WTC11 (cell line): ENCODE measurements at regions not wholly inside any gene's neighbourhood (a gene's known extent, or its start where the extent isn't known, plus 50 kb on each side); places are given as distances from the start of the nearest gene placed in this dataset.

Experiments used
- ATAC-seq: fragments of 200-7000 bp; cut with Tn5 transposase; 2 replicates; pipeline ENCODE4 v1.10.0; 2021; ENCODE audit warnings: mild to moderate bottlenecking, moderate library complexity
- CTCF ChIA-PET: fragments of 300-600 bp; sonication (Branson Sonifier 250); formaldehyde crosslinking; loops from one replicate; lab custom pipeline; 2021; ENCODE audit warnings: antibody characterized with exemption; lab: Charles Lee
- POLR2A ChIA-PET: fragments of 350-600 bp; sonication (Branson Sonifier 250); formaldehyde crosslinking; loops from one replicate; lab custom pipeline; 2021; ENCODE audit warnings: antibody characterized with exemption; lab: Charles Lee
- DNase-seq: peaks from one replicate; pipeline ENCODE4 v3.0.0; 2021; ENCODE audit warnings: low spot score
- H3K27ac Mint-ChIP-seq: 2 replicates; pipeline ENCODE4 v1.8.0; 2021; ENCODE audit warnings: mixed read lengths
- H3K27me3 Mint-ChIP-seq: 2 replicates; pipeline ENCODE4 v1.8.0; 2021; ENCODE audit warnings: low read depth, mild to moderate bottlenecking, moderate library complexity, mixed read lengths
- H3K36me3 Mint-ChIP-seq: 2 replicates; pipeline ENCODE4 v1.8.0; 2021; ENCODE audit warnings: mixed read lengths
- H3K4me1 Mint-ChIP-seq: 2 replicates; pipeline ENCODE4 v1.8.0; 2022; ENCODE audit warnings: mixed read lengths
- H3K4me3 Mint-ChIP-seq: 2 replicates; pipeline ENCODE4 v1.8.0; 2021; ENCODE audit warnings: mild to moderate bottlenecking, moderate library complexity, mixed read lengths
- H3K9me3 Mint-ChIP-seq: 2 replicates; pipeline ENCODE4 v1.8.0; 2021; ENCODE audit warnings: mixed read lengths
- ATF1 ChIP-seq: sonication (generic); formaldehyde crosslinking; IDR thresholded peaks from 2 replicates; pipeline ENCODE4 v1.8.1; 2023; ENCODE audit warnings: mild to moderate bottlenecking, moderate library complexity, missing genetic modification reagents
- ATF2 ChIP-seq: sonication (generic); formaldehyde crosslinking; IDR thresholded peaks from 2 replicates; pipeline ENCODE4 v1.8.1; 2022; ENCODE audit warnings: low read depth, missing genetic modification reagents, borderline replicate concordance
- ATF6 ChIP-seq: sonication (generic); formaldehyde crosslinking; IDR thresholded peaks from 2 replicates; pipeline ENCODE4 v1.8.1; 2023; ENCODE audit warnings: mild to moderate bottlenecking, missing genetic modification reagents
- CREB1 ChIP-seq: sonication (generic); formaldehyde crosslinking; IDR thresholded peaks from 2 replicates; pipeline ENCODE4 v1.8.0; 2023; ENCODE audit warnings: mild to moderate bottlenecking, missing genetic modification reagents
- ELF4 ChIP-seq: sonication (generic); formaldehyde crosslinking; IDR thresholded peaks from 2 replicates; pipeline ENCODE4 v1.8.1; 2022; ENCODE audit warnings: low read depth, mild to moderate bottlenecking, moderate library complexity, missing genetic modification reagents
- FOXP1 ChIP-seq: sonication (generic); formaldehyde crosslinking; IDR thresholded peaks from 2 replicates; pipeline ENCODE4 v1.8.0; 2022; ENCODE audit warnings: missing genetic modification reagents, mild to moderate bottlenecking, moderate library complexity, borderline replicate concordance
- FOXP4 ChIP-seq: sonication (generic); formaldehyde crosslinking; IDR thresholded peaks from 2 replicates; pipeline ENCODE4 v1.8.0; 2022; ENCODE audit warnings: mild to moderate bottlenecking, missing genetic modification reagents
- GRHL2 ChIP-seq: fragments of 250-450 bp; sonication (Bioruptor Pico); IDR thresholded peaks from 2 replicates; pipeline ENCODE4 v1.8.0; 2022; ENCODE audit warnings: mild to moderate bottlenecking, moderate library complexity; ENCODE audit not compliant: insufficient replicate concordance, severe bottlenecking
- JUN ChIP-seq: sonication (generic); formaldehyde crosslinking; IDR thresholded peaks from 2 replicates; pipeline ENCODE4 v1.8.0; 2023; ENCODE audit warnings: mild to moderate bottlenecking, missing genetic modification reagents
- MYBL2 ChIP-seq: sonication (generic); formaldehyde crosslinking; IDR thresholded peaks from 2 replicates; pipeline ENCODE4 v1.8.1; 2023; ENCODE audit warnings: mild to moderate bottlenecking, moderate library complexity, missing genetic modification reagents
- NR3C1 ChIP-seq: sonication (generic); formaldehyde crosslinking; conservative IDR thresholded peaks from 2 replicates; pipeline ENCODE4 v1.8.1; 2023; ENCODE audit warnings: low read depth, mild to moderate bottlenecking, missing genetic modification reagents
- SOX15 ChIP-seq: fragments of 250-450 bp; sonication (Bioruptor Pico); IDR thresholded peaks from 2 replicates; pipeline ENCODE4 v1.9.0; 2021; ENCODE audit warnings: mild to moderate bottlenecking
- TCF7 ChIP-seq: sonication (generic); formaldehyde crosslinking; IDR thresholded peaks from 2 replicates; pipeline ENCODE4 v1.8.0; 2022; ENCODE audit warnings: mild to moderate bottlenecking, low read depth, missing genetic modification reagents, moderate library complexity
- TEAD1 ChIP-seq: sonication (generic); formaldehyde crosslinking; IDR thresholded peaks from 2 replicates; pipeline ENCODE4 v1.8.0; 2022; ENCODE audit warnings: mild to moderate bottlenecking, missing genetic modification reagents
- TEAD4 ChIP-seq: sonication (generic); formaldehyde crosslinking; IDR thresholded peaks from 2 replicates; pipeline ENCODE4 v1.8.0; 2022; ENCODE audit warnings: mild to moderate bottlenecking, missing genetic modification reagents
- TP53 ChIP-seq: sonication (generic); formaldehyde crosslinking; IDR thresholded peaks from 2 replicates; pipeline ENCODE4 v1.8.1; 2023; ENCODE audit warnings: mild to moderate bottlenecking, missing genetic modification reagents
- ZBTB43 ChIP-seq: sonication (generic); formaldehyde crosslinking; IDR thresholded peaks from 2 replicates; pipeline ENCODE4 v1.8.1; 2023; ENCODE audit warnings: mild to moderate bottlenecking, missing genetic modification reagents
- ZNF281 ChIP-seq: sonication (generic); formaldehyde crosslinking; IDR thresholded peaks from 2 replicates; pipeline ENCODE4 v1.8.0; 2023; ENCODE audit warnings: mild to moderate bottlenecking, missing genetic modification reagents
- ZNF317 ChIP-seq: sonication (generic); formaldehyde crosslinking; IDR thresholded peaks from 2 replicates; pipeline ENCODE4 v1.8.1; 2023; ENCODE audit warnings: low read depth, mild to moderate bottlenecking, moderate library complexity, missing genetic modification reagents, borderline replicate concordance
- ZNF396 ChIP-seq: fragments of 250-450 bp; sonication (Bioruptor Pico); IDR thresholded peaks from 2 replicates; pipeline ENCODE4 v1.8.0; 2021; ENCODE audit warnings: mild to moderate bottlenecking, moderate library complexity, borderline replicate concordance
- ZNF671 ChIP-seq: fragments of 250-450 bp; sonication (Bioruptor Pico); IDR thresholded peaks from 2 replicates; pipeline ENCODE4 v1.8.0; 2021; ENCODE audit warnings: mild to moderate bottlenecking
- TF ChIP-seq, protein P1 (sequence below): sonication (generic); formaldehyde crosslinking; conservative IDR thresholded peaks from 2 replicates; pipeline ENCODE4 v1.8.1; 2022; ENCODE audit warnings: mild to moderate bottlenecking, missing genetic modification reagents
- TF ChIP-seq, protein P2 (sequence below): sonication (generic); formaldehyde crosslinking; IDR thresholded peaks from 2 replicates; pipeline ENCODE4 v1.8.0; 2022; ENCODE audit warnings: mild to moderate bottlenecking, missing genetic modification reagents

GRCh38 chr7:126213876-126214275 is 1038.9 kb downstream of the GRM8 start:
- Mint-ChIP-seq H3K4me3 (no peak overlapping the region), H3K27ac (no peak overlapping the region), H3K4me1 (no peaks in the 10 kb centered on the region), H3K36me3 (peaks cover 3% of the 10 kb centered on the region), H3K9me3 (peaks cover 5% of the 10 kb centered on the region), H3K27me3 (no peaks in the 10 kb centered on the region)
- no peak for ATAC-seq
- TF ChIP-seq ZNF281 (CRISPR knock-in tag) (no peak), ATF6 (CRISPR knock-in tag) (no peak), GRHL2 (CRISPR knock-in tag) (no peak), TEAD4 (no peak), TP53 (CRISPR knock-in tag) (no peak), TCF7 (CRISPR knock-in tag) (no peak), TEAD1 (CRISPR knock-in tag) (no peak), FOXP4 (CRISPR knock-in tag) (no peak), ATF1 (CRISPR knock-in tag) (no peak), ATF2 (CRISPR knock-in tag) (no peak), ZBTB43 (CRISPR knock-in tag) (no peak), JUN (CRISPR knock-in tag) (no peak)
- CTCF ChIA-PET = no interaction called here
- POLR2A ChIA-PET = no interaction called here
- DNase-seq = no peak

DNA sequence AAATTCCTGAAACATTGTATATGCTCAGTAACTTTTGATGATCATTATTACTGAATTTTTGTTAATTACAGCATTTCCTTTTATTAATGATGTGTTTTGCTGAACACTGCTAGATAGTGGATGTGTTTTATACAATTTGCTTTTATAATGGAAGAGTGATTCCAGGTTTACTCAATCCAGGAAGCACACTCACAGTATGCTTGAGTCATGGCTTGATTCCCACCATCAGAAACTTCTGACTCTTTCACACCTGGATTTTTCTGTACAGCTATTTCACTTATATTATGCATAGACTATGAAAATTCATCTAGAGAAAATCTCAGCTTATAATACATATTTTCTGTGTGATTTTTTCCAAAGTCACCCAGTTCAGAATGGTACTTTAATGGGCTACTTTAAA is 1040.9 kb downstream of the GRM8 start:
- Mint-ChIP-seq H3K4me1 (no peaks in the 10 kb centered on the region), H3K27ac (no peak overlapping the region), H3K27me3 (no peaks in the 10 kb centered on the region), H3K4me3 (no peak overlapping the region), H3K9me3 (no peaks in the 10 kb centered on the region), H3K36me3 (no peaks in the 10 kb centered on the region)
- ATAC-seq = no peak
- CTCF ChIA-PET = no interaction called here
- TF ChIP-seq NR3C1 (CRISPR knock-in tag) (no peak), ELF4 (CRISPR knock-in tag) (no peak), ZNF317 (CRISPR knock-in tag) (no peak), CREB1 (CRISPR knock-in tag) (no peak), ZNF396 (CRISPR knock-in tag) (no peak), ZNF671 (CRISPR knock-in tag) (no peak), ZBTB43 (CRISPR knock-in tag) (no peak), MYBL2 (no peak), SOX15 (CRISPR knock-in tag) (no peak), FOXP1 (CRISPR knock-in tag) (no peak)
- TF ChIP-seq, protein P1, sequence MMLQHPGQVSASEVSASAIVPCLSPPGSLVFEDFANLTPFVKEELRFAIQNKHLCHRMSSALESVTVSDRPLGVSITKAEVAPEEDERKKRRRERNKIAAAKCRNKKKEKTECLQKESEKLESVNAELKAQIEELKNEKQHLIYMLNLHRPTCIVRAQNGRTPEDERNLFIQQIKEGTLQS (CRISPR knock-in tag) = no peak
- TF ChIP-seq, protein P2, sequence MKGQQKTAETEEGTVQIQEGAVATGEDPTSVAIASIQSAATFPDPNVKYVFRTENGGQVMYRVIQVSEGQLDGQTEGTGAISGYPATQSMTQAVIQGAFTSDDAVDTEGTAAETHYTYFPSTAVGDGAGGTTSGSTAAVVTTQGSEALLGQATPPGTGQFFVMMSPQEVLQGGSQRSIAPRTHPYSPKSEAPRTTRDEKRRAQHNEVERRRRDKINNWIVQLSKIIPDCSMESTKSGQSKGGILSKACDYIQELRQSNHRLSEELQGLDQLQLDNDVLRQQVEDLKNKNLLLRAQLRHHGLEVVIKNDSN = no peak
- POLR2A ChIA-PET = no interaction called here
- no peak for DNase-seq
